WTC11 (cell line): ENCODE measurements at regions not wholly inside any gene's neighbourhood (a gene's known extent, or its start where the extent isn't known, plus 50 kb on each side); places are given as distances from the start of the nearest gene placed in this dataset.

Experiments used
- CREB1 ChIP-seq: sonication (generic); formaldehyde crosslinking; IDR thresholded peaks from 2 replicates; pipeline ENCODE4 v1.8.0; 2023; ENCODE audit warnings: mild to moderate bottlenecking, missing genetic modification reagents
- CTCF ChIP-seq: fragments of 200-600 bp; IDR thresholded peaks from 2 replicates; pipeline ENCODE4 v1.8.0; 2022; ENCODE audit warnings: antibody characterized with exemption
- ESRRA ChIP-seq: sonication (generic); formaldehyde crosslinking; IDR thresholded peaks from 2 replicates; pipeline ENCODE4 v1.8.1; 2022; ENCODE audit warnings: mild to moderate bottlenecking, missing genetic modification reagents, borderline replicate concordance
- GABPB1 ChIP-seq: sonication (generic); formaldehyde crosslinking; IDR thresholded peaks from 2 replicates; pipeline ENCODE4 v1.8.1; 2023; ENCODE audit warnings: mild to moderate bottlenecking, missing genetic modification reagents
- MAX ChIP-seq: sonication (generic); formaldehyde crosslinking; IDR thresholded peaks from 2 replicates; pipeline ENCODE4 v1.8.0; 2022; ENCODE audit warnings: mild to moderate bottlenecking, missing genetic modification reagents
- SOX15 ChIP-seq: fragments of 250-450 bp; sonication (Bioruptor Pico); IDR thresholded peaks from 2 replicates; pipeline ENCODE4 v1.9.0; 2021; ENCODE audit warnings: mild to moderate bottlenecking
- TF ChIP-seq, protein P1 (sequence below): sonication (generic); formaldehyde crosslinking; IDR thresholded peaks from 2 replicates; pipeline ENCODE4 v1.8.1; 2023; ENCODE audit warnings: mild to moderate bottlenecking, missing genetic modification reagents

- TF ChIP-seq SOX15 (CRISPR knock-in tag) (no peak), CTCF (no peak), CREB1 (no peak), ESRRA (no peak), MAX (CRISPR knock-in tag) (peak; percentile 51; the same call in 1 of the 2 replicates), GABPB1 (CRISPR knock-in tag) (no peak)
- TF ChIP-seq, protein P1, sequence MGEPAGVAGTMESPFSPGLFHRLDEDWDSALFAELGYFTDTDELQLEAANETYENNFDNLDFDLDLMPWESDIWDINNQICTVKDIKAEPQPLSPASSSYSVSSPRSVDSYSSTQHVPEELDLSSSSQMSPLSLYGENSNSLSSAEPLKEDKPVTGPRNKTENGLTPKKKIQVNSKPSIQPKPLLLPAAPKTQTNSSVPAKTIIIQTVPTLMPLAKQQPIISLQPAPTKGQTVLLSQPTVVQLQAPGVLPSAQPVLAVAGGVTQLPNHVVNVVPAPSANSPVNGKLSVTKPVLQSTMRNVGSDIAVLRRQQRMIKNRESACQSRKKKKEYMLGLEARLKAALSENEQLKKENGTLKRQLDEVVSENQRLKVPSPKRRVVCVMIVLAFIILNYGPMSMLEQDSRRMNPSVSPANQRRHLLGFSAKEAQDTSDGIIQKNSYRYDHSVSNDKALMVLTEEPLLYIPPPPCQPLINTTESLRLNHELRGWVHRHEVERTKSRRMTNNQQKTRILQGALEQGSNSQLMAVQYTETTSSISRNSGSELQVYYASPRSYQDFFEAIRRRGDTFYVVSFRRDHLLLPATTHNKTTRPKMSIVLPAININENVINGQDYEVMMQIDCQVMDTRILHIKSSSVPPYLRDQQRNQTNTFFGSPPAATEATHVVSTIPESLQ (CRISPR knock-in tag) = no peak
Observed at GRCh38 chr1:165144757-165145397, 211.6 kb downstream of the LMX1A start.
